B cell (primary cell): ENCODE measurements at regions not wholly inside any gene's neighbourhood (a gene's known extent, or its start where the extent isn't known, plus 50 kb on each side); places are given as distances from the start of the nearest gene placed in this dataset.

ENCODE experiments used
- EZH2 ChIP-seq: IDR thresholded peaks from 2 replicates; pipeline ENCODE4 v1.6.1; 2012; ENCODE audit warnings: borderline replicate concordance, low read depth, mild to moderate bottlenecking, moderate library complexity, low read length; ENCODE audit not compliant: insufficient read depth, poor library complexity, severe bottlenecking
- TF ChIP-seq, protein P1 (sequence below): fragments of 200-600 bp; IDR thresholded peaks from one replicate; pipeline ENCODE4 v1.8.0; 2022; ENCODE audit warnings: antibody characterized with exemption, mild to moderate bottlenecking

DNA sequence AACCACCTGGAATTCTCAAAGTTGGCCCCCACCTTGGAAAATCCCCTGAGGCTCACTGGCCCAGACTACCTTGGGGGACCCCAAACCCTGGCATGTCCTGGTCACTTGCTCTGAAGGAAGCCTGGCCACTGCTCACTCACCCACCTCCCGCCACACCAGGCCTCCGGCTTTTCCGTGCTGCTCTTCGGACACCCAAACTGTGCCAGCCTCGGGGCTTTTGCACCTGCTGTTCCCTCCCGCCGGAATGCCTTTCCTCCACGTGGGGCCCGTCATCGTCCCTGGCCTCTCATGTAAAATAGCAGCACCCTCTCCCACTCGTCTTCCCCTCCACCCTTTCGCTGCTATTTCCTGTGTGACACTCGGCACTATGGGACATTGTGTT is 87.2 kb upstream of the NCOR2 start:
- no peak for TF ChIP-seq EZH2
- TF ChIP-seq, protein P1, sequence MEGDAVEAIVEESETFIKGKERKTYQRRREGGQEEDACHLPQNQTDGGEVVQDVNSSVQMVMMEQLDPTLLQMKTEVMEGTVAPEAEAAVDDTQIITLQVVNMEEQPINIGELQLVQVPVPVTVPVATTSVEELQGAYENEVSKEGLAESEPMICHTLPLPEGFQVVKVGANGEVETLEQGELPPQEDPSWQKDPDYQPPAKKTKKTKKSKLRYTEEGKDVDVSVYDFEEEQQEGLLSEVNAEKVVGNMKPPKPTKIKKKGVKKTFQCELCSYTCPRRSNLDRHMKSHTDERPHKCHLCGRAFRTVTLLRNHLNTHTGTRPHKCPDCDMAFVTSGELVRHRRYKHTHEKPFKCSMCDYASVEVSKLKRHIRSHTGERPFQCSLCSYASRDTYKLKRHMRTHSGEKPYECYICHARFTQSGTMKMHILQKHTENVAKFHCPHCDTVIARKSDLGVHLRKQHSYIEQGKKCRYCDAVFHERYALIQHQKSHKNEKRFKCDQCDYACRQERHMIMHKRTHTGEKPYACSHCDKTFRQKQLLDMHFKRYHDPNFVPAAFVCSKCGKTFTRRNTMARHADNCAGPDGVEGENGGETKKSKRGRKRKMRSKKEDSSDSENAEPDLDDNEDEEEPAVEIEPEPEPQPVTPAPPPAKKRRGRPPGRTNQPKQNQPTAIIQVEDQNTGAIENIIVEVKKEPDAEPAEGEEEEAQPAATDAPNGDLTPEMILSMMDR: no peak
